Breast epithelium (tissue), 3 donors: ENCODE measurements at regions not wholly inside any gene's neighbourhood (a gene's known extent, or its start where the extent isn't known, plus 50 kb on each side); places are given as distances from the start of the nearest gene placed in this dataset.

Experiments used
- POLR2A ChIP-seq: fragments of 450-650 bp; IDR thresholded peaks from one replicate; pipeline ENCODE4 v1.6.1; 2016; ENCODE audit warnings: antibody characterized with exemption, mild to moderate bottlenecking, moderate library complexity
- TF ChIP-seq, protein P1 (sequence below), 3 donors: fragments of 450-650 bp; IDR thresholded peaks; one replicate each; pipeline ENCODE4 v1.5.1; 2016 to 2017; ENCODE audit warnings: antibody characterized with exemption in 3 of 3, mild to moderate bottlenecking in 3 of 3, moderate library complexity in 3 of 3

DNA sequence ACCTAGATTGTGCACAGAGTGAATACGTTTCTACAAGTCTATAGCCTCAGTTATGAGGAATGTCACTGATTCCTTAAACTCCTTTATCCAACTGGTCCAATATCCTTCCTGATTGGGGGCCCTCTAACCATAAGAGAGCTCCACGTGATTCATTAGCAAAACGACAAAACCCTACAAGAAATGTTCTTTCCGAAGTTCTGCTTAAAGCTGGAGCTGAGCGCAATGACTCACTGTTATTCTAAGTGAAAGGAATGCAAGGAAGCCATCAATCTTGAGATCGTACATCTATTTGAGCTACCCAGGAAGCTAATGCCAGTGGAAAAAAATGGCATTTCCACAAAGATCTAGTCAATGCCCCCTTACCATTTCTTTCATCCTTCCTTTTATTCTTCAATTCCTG is 354.9 kb upstream of the CDH20 start:
- TF ChIP-seq, protein P1, sequence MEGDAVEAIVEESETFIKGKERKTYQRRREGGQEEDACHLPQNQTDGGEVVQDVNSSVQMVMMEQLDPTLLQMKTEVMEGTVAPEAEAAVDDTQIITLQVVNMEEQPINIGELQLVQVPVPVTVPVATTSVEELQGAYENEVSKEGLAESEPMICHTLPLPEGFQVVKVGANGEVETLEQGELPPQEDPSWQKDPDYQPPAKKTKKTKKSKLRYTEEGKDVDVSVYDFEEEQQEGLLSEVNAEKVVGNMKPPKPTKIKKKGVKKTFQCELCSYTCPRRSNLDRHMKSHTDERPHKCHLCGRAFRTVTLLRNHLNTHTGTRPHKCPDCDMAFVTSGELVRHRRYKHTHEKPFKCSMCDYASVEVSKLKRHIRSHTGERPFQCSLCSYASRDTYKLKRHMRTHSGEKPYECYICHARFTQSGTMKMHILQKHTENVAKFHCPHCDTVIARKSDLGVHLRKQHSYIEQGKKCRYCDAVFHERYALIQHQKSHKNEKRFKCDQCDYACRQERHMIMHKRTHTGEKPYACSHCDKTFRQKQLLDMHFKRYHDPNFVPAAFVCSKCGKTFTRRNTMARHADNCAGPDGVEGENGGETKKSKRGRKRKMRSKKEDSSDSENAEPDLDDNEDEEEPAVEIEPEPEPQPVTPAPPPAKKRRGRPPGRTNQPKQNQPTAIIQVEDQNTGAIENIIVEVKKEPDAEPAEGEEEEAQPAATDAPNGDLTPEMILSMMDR (IDR thresholded peaks at IDR 0.05): no peak
- TF ChIP-seq POLR2A: no peak
